SK-N-SH (cell line): ENCODE measurements at regions not wholly inside any gene's neighbourhood (a gene's known extent, or its start where the extent isn't known, plus 50 kb on each side); places are given as distances from the start of the nearest gene placed in this dataset.

ENCODE experiments used
- CTCF ChIP-seq: fragments of 200-600 bp; sonication (generic); IDR thresholded peaks from 2 replicates; pipeline ENCODE4 v1.6.1; 2017; ENCODE audit warnings: antibody characterized with exemption, mild to moderate bottlenecking, moderate library complexity
- EP300 ChIP-seq, 2 experiments: IDR thresholded peaks; 2 replicates each; pipeline versions ENCODE4 v1.4.0 to v1.6.1; 2012; ENCODE audit warnings: borderline replicate concordance in 1 of 2, low read depth in 1 of 2, low read length in 1 of 2
- EZH2phosphoT487 ChIP-seq: fragments of 200-600 bp; sonication (generic); IDR thresholded peaks from 2 replicates; pipeline ENCODE4 v1.6.1; 2017; ENCODE audit warnings: low read depth, mixed run types, mild to moderate bottlenecking, antibody characterized with exemption, moderate library complexity, borderline replicate concordance
- NRF1 ChIP-seq: IDR thresholded peaks from 2 replicates; pipeline ENCODE4 v1.6.1; 2012; ENCODE audit warnings: low read depth, mild to moderate bottlenecking, low read length
- POLR2AphosphoS5 ChIP-seq: IDR thresholded peaks from 2 replicates; pipeline ENCODE4 v1.6.1; 2012; ENCODE audit warnings: low read depth, low read length

- no peak for TF ChIP-seq NRF1
- no peak for TF ChIP-seq CTCF
- TF ChIP-seq EZH2phosphoT487, result no peak
- no peak for TF ChIP-seq EP300 (IDR thresholded peaks at IDR 0.05; ENCODE audit: borderline replicate concordance in 1 of 2, low read depth in 1 of 2, low read length in 1 of 2)
- TF ChIP-seq POLR2AphosphoS5, result no peak
Measured at GRCh38 chr4:134463771-134464170, 262.2 kb upstream of the PABPC4L start.
